Ishikawa (cell line): ENCODE measurements at regions not wholly inside any gene's neighbourhood (a gene's known extent, or its start where the extent isn't known, plus 50 kb on each side); places are given as distances from the start of the nearest gene placed in this dataset.

ENCODE experiments used
- CREB1 ChIP-seq: IDR thresholded peaks from 2 replicates; pipeline ENCODE4 v1.6.1; 2012; ENCODE audit warnings: low read depth
- EP300 ChIP-seq: IDR thresholded peaks from 2 replicates; pipeline ENCODE4 v1.6.1; 2012; ENCODE audit warnings: borderline replicate concordance
- FOXM1 ChIP-seq: IDR thresholded peaks from 2 replicates; pipeline ENCODE4 v1.6.1; 2012; ENCODE audit warnings: low read depth, borderline replicate concordance
- MAX ChIP-seq: IDR thresholded peaks from 2 replicates; pipeline ENCODE4 v1.6.1; 2012
- NFIC ChIP-seq: IDR thresholded peaks from 2 replicates; pipeline ENCODE4 v1.6.1; 2012
- RAD21 ChIP-seq: IDR thresholded peaks from 2 replicates; pipeline ENCODE4 v1.6.1; 2012; ENCODE audit warnings: low read depth
- REST ChIP-seq: IDR thresholded peaks from 2 replicates; pipeline ENCODE4 v1.6.1; 2012; ENCODE audit warnings: low read depth, mild to moderate bottlenecking
- TAF1 ChIP-seq: IDR thresholded peaks from 2 replicates; pipeline ENCODE4 v1.6.1; 2012; ENCODE audit warnings: low read depth, mild to moderate bottlenecking
- TCF12 ChIP-seq: IDR thresholded peaks from 2 replicates; pipeline ENCODE4 v1.6.1; 2012; ENCODE audit warnings: low read depth
- TEAD4 ChIP-seq: IDR thresholded peaks from 2 replicates; pipeline ENCODE4 v1.6.1; 2012
- USF1 ChIP-seq: IDR thresholded peaks from 2 replicates; pipeline ENCODE4 v1.6.1; 2012
- ZBTB7A ChIP-seq: IDR thresholded peaks from 2 replicates; pipeline ENCODE4 v1.6.1; 2012; ENCODE audit warnings: low read depth

- peak; percentile 22; the same call in 1 of the 2 replicates for TF ChIP-seq RAD21
- no peak for TF ChIP-seq EP300
These were observed 57.4 kb upstream of the PTCH1 start for GRCh38 chr9:95574176-95574575.

DNA sequence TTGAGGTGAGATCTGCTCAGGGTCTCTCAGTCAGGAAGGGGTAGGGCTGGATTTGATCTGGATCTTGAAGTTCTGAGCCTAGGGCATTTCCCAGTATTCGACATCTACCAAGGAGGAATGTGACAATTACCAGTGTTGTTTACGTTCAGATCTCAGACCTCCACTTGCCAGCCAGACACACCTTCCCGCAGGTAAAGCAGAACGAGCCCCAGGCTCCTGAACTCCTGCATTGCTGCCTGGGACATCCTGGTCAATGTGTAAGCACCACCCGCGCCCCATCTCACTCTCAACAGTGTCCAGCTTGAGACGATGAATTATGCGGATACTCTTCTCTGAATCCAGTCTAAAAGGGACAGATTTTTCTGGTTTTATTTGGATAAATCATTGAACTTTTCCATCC lies 56.7 kb upstream of the PTCH1 start:
- no peak for TF ChIP-seq ZBTB7A
- TF ChIP-seq RAD21 = no peak
- TF ChIP-seq USF1 = no peak
- TF ChIP-seq REST = no peak
- TF ChIP-seq MAX = no peak
- no peak for TF ChIP-seq TAF1

- TF ChIP-seq CREB1 (no peak), ZBTB7A (no peak)
These were observed 55.8 kb upstream of the PTCH1 start for GRCh38 chr9:95572381-95573151.

DNA sequence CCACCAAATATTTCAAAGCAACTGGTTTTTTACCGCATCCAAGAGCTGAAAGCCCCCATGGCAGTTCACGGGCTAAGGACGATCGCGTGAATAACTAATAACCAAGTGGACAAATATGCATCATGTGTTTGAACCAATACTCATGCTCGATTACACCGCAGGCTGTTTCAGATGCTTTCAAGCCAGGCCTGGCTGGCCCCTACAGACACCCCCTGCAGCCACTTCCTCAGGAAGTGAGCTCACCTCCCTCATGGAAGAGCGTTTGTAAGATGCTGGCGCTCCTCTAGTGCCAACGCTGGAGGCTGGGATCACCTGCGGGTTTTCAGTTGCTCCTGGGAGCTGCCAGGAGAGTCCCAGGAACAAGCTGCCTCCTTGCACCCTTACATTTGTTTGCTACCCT lies 53.9 kb upstream of the PTCH1 start:
- TF ChIP-seq FOXM1 (no peak), TCF12 (no peak), NFIC (no peak), MAX (no peak), RAD21 (no peak), CREB1 (no peak), TEAD4 (no peak), ZBTB7A (no peak)

- TF ChIP-seq CREB1 (no peak), USF1 (no peak)
These were observed 53.4 kb upstream of the PTCH1 start for GRCh38 chr9:95570150-95570549.
